ENCODE measurements at regions not wholly inside any gene's neighbourhood (a gene's known extent, or its start where the extent isn't known, plus 50 kb on each side); places are given as distances from the start of the nearest gene placed in this dataset.

DNA sequence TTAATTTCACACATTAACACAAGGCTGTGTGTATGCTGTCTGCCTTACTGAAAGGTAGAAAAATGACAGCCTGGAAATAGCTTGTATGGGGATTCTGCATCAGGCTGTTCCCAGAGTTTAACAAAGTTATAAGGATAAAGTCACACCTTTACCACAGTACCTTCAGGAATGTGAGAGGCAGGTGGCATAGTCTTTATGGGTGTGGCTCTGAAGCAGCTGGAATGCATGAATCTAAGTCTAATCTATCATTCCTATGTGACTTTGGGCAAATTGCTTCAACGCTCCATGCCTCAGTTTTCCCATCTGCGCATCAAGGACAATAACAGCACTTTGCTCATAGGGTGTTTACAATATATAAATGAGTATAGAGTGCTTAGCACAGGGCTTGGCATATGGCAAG, 84.2 kb upstream of the EGFL6 start (continued):
- TF ChIP-seq, protein P1, sequence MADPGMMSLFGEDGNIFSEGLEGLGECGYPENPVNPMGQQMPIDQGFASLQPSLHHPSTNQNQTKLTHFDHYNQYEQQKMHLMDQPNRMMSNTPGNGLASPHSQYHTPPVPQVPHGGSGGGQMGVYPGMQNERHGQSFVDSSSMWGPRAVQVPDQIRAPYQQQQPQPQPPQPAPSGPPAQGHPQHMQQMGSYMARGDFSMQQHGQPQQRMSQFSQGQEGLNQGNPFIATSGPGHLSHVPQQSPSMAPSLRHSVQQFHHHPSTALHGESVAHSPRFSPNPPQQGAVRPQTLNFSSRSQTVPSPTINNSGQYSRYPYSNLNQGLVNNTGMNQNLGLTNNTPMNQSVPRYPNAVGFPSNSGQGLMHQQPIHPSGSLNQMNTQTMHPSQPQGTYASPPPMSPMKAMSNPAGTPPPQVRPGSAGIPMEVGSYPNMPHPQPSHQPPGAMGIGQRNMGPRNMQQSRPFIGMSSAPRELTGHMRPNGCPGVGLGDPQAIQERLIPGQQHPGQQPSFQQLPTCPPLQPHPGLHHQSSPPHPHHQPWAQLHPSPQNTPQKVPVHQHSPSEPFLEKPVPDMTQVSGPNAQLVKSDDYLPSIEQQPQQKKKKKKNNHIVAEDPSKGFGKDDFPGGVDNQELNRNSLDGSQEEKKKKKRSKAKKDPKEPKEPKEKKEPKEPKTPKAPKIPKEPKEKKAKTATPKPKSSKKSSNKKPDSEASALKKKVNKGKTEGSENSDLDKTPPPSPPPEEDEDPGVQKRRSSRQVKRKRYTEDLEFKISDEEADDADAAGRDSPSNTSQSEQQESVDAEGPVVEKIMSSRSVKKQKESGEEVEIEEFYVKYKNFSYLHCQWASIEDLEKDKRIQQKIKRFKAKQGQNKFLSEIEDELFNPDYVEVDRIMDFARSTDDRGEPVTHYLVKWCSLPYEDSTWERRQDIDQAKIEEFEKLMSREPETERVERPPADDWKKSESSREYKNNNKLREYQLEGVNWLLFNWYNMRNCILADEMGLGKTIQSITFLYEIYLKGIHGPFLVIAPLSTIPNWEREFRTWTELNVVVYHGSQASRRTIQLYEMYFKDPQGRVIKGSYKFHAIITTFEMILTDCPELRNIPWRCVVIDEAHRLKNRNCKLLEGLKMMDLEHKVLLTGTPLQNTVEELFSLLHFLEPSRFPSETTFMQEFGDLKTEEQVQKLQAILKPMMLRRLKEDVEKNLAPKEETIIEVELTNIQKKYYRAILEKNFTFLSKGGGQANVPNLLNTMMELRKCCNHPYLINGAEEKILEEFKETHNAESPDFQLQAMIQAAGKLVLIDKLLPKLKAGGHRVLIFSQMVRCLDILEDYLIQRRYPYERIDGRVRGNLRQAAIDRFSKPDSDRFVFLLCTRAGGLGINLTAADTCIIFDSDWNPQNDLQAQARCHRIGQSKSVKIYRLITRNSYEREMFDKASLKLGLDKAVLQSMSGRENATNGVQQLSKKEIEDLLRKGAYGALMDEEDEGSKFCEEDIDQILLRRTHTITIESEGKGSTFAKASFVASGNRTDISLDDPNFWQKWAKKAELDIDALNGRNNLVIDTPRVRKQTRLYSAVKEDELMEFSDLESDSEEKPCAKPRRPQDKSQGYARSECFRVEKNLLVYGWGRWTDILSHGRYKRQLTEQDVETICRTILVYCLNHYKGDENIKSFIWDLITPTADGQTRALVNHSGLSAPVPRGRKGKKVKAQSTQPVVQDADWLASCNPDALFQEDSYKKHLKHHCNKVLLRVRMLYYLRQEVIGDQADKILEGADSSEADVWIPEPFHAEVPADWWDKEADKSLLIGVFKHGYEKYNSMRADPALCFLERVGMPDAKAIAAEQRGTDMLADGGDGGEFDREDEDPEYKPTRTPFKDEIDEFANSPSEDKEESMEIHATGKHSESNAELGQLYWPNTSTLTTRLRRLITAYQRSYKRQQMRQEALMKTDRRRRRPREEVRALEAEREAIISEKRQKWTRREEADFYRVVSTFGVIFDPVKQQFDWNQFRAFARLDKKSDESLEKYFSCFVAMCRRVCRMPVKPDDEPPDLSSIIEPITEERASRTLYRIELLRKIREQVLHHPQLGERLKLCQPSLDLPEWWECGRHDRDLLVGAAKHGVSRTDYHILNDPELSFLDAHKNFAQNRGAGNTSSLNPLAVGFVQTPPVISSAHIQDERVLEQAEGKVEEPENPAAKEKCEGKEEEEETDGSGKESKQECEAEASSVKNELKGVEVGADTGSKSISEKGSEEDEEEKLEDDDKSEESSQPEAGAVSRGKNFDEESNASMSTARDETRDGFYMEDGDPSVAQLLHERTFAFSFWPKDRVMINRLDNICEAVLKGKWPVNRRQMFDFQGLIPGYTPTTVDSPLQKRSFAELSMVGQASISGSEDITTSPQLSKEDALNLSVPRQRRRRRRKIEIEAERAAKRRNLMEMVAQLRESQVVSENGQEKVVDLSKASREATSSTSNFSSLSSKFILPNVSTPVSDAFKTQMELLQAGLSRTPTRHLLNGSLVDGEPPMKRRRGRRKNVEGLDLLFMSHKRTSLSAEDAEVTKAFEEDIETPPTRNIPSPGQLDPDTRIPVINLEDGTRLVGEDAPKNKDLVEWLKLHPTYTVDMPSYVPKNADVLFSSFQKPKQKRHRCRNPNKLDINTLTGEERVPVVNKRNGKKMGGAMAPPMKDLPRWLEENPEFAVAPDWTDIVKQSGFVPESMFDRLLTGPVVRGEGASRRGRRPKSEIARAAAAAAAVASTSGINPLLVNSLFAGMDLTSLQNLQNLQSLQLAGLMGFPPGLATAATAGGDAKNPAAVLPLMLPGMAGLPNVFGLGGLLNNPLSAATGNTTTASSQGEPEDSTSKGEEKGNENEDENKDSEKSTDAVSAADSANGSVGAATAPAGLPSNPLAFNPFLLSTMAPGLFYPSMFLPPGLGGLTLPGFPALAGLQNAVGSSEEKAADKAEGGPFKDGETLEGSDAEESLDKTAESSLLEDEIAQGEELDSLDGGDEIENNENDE (IDR thresholded peaks at IDR 0.05; ENCODE audit: insufficient replicate concordance, low read length), result no peak
- TF ChIP-seq GABPA (IDR thresholded peaks at IDR 0.05; ENCODE audit: borderline replicate concordance, insufficient read depth, low read length) (no peak), BRCA1 (IDR thresholded peaks at IDR 0.05; ENCODE audit: low read depth, low read length) (no peak), SUZ12 (IDR thresholded peaks at IDR 0.05; ENCODE audit: low read length) (no peak), SIRT6 (IDR thresholded peaks at IDR 0.05; ENCODE audit: low read length) (no peak), EP300 (IDR thresholded peaks at IDR 0.05; ENCODE audit: borderline replicate concordance in 1 of 2, low read depth in 2 of 2, low read length in 2 of 2) (no peak), ASH2L (IDR thresholded peaks at IDR 0.05; ENCODE audit: low read length) (no peak), RAD21 (IDR thresholded peaks at IDR 0.05 in 1 of 2, conservative IDR thresholded peaks at IDR 0.05 in 1 of 2; ENCODE audit: low read depth in 2 of 2, low read length in 2 of 2) (no peak), YY1 (IDR thresholded peaks at IDR 0.05; ENCODE audit: low read depth, low read length) (no peak), SIX5 (IDR thresholded peaks at IDR 0.05; ENCODE audit: low read depth, low read length) (no peak), KDM5A (IDR thresholded peaks at IDR 0.05; ENCODE audit: low read length) (no peak), ZNF274 (IDR thresholded peaks at IDR 0.05; ENCODE audit: borderline replicate concordance, extremely low read depth, low read length) (no peak)

All from H1 (cell line).